K562 (cell line): ENCODE measurements at regions not wholly inside any gene's neighbourhood (a gene's known extent, or its start where the extent isn't known, plus 50 kb on each side); places are given as distances from the start of the nearest gene placed in this dataset.

Experiments
- ATAC-seq: fragments of 200-7000 bp; cut with Tn5 transposase; 3 replicates; pipeline ENCODE4 v1.9.1; 2020; ENCODE audit warnings: moderate library complexity
- BruUV-seq: library from RNA; stranded (reverse); fragments of 400-500 nt; replicated peaks from 2 replicates; lab custom pipeline; 2021; lab: Mats Ljungman, UMichigan
- CTCF ChIA-PET: fragments of 300-600 bp; formaldehyde crosslinking; extraction: SDS; loops from one replicate; lab custom pipeline; 2021; ENCODE audit warnings: low intra/inter-chr PET ratio; lab: Yijun Ruan, JAX
- POLR2A ChIA-PET: fragments of 300-600, 350-650 bp; sonication (Branson Sonifier 250); formaldehyde crosslinking; extraction: SDS; loops from one replicate; lab custom pipeline; 2021; ENCODE audit warnings: antibody characterized with exemption, inconsistent platforms; lab: Yijun Ruan, JAX
- DNase-seq, 4 experiments: peaks; one replicate each; pipeline versions ENCODE4 v3.0.0 to v3.0.0-alpha.2; 2011 to 2018; ENCODE audit warnings: low spot score in 3 of 4, mixed read lengths in 3 of 4; ENCODE audit errors: extremely low read depth in 1 of 4
- FAIRE-seq: peaks from 2 replicates; lab custom pipeline; 2011; peaks lifted over from hg19 to GRCh38; lab: Jason Lieb, UNC
- H2AFZ ChIP-seq: 2 replicates; pipeline ENCODE4 v1.6.0; 2011; ENCODE audit warnings: low read depth, low read length, control low read depth, inconsistent platforms
- H3K27ac ChIP-seq: fragments of 200-600 bp; 3 replicates; pipeline ENCODE4 v1.8.0; 2011; ENCODE audit warnings: low read depth, mild to moderate bottlenecking, control low read depth, inconsistent platforms, low read length, moderate library complexity, mixed read lengths; ENCODE audit errors: extremely low read depth
- H3K27me3 ChIP-seq, 2 experiments: fragments of 300-600 bp in 1 of 2; 2 replicates in 1 of 2; 3 replicates in 1 of 2; pipeline versions ENCODE4 v1.6.0 to v1.8.0; 2011; ENCODE audit warnings: inconsistent platforms in 2 of 2, low read length in 2 of 2, mild to moderate bottlenecking in 1 of 2, mixed read lengths in 1 of 2, moderate library complexity in 1 of 2; ENCODE audit not compliant: control insufficient read depth in 2 of 2, insufficient read depth in 2 of 2
- H3K36me3 ChIP-seq: fragments of 300-600 bp; 3 replicates; pipeline ENCODE4 v1.8.0; 2011; ENCODE audit warnings: mild to moderate bottlenecking, low read length, inconsistent platforms; ENCODE audit not compliant: control insufficient read depth, insufficient read depth
- H3K4me1 ChIP-seq, 2 experiments: fragments of 200-600 bp in 1 of 2; replicated peaks in 1 of 2; 2 replicates in 1 of 2; 3 replicates in 1 of 2; pipeline versions ENCODE4 v1.5.1 to v1.8.0; 2011; ENCODE audit warnings: inconsistent platforms in 2 of 2, low read length in 2 of 2, mild to moderate bottlenecking in 1 of 2, mixed read lengths in 1 of 2, moderate library complexity in 1 of 2; ENCODE audit not compliant: control insufficient read depth in 2 of 2, insufficient read depth in 2 of 2
- H3K4me2 ChIP-seq: 2 replicates; pipeline ENCODE4 v1.6.1; 2011; ENCODE audit warnings: low read length, control low read depth, inconsistent platforms, mixed read lengths; ENCODE audit not compliant: insufficient read depth
- H3K4me3 ChIP-seq: fragments of 200-600 bp; sonication (generic), shearing (Covaris generic); 2 replicates; pipeline ENCODE4 v1.5.1; 2016; ENCODE audit warnings: control low read depth, inconsistent platforms
- H3K79me2 ChIP-seq: fragments of 200-600 bp; 3 replicates; pipeline ENCODE4 v1.8.0; 2011; ENCODE audit warnings: low read length, inconsistent platforms; ENCODE audit not compliant: control insufficient read depth, insufficient read depth
- H3K9ac ChIP-seq, 2 experiments: 2 replicates each; pipeline versions ENCODE4 v1.6.0 to v1.6.1; 2011; ENCODE audit warnings: low read depth in 2 of 2, low read length in 2 of 2, control low read depth in 1 of 2, inconsistent platforms in 1 of 2, mild to moderate bottlenecking in 1 of 2, mixed read lengths in 1 of 2; ENCODE audit not compliant: insufficient read depth in 1 of 2
- H3K9me1 ChIP-seq: one replicate; pipeline ENCODE4 v1.6.0; 2011; ENCODE audit warnings: inconsistent platforms, mild to moderate bottlenecking, low read length, moderate library complexity; ENCODE audit not compliant: control insufficient read depth, insufficient read depth
- H3K9me3 ChIP-seq: replicated peaks from 2 replicates; pipeline ENCODE4 v1.5.1; 2011; ENCODE audit warnings: low read depth, low read length, inconsistent platforms; ENCODE audit not compliant: control insufficient read depth, insufficient read depth
- H4K20me1 ChIP-seq: replicated peaks from 2 replicates; pipeline ENCODE4 v1.6.1; 2011; ENCODE audit warnings: low read length, inconsistent platforms, mixed read lengths; ENCODE audit not compliant: control insufficient read depth, insufficient read depth
- ARNT ChIP-seq, 2 experiments: fragments of 450-650 bp; IDR thresholded peaks; 2 replicates each; pipeline ENCODE4 v1.6.1; 2016; ENCODE audit warnings: mild to moderate bottlenecking in 1 of 2
- BRD9 ChIP-seq: fragments of 450-650 bp; IDR thresholded peaks from 2 replicates; pipeline ENCODE4 v1.6.1; 2018; ENCODE audit warnings: low read depth; ENCODE audit not compliant: partially characterized antibody
- CBFA2T3 ChIP-seq: fragments of 450-650 bp; IDR thresholded peaks from 2 replicates; pipeline ENCODE4 v1.6.1; 2017
- EGR1 ChIP-seq: fragments of 450-650 bp; conservative IDR thresholded peaks from 2 replicates; pipeline ENCODE4 v1.6.1; 2017; ENCODE audit warnings: mild to moderate bottlenecking
- FOXK1 ChIP-seq: sonication (generic); formaldehyde crosslinking; IDR thresholded peaks from 2 replicates; pipeline ENCODE4 v1.8.0; 2022; ENCODE audit warnings: missing genetic modification reagents, mild to moderate bottlenecking, borderline replicate concordance
- HDAC6 ChIP-seq: IDR thresholded peaks from 2 replicates; pipeline ENCODE4 v1.6.1; 2012; ENCODE audit warnings: low read depth, mild to moderate bottlenecking, control low read depth, inconsistent platforms, low read length, moderate library complexity
- HNRNPUL1 ChIP-seq: fragments of 200-400 bp; formaldehyde crosslinking; IDR thresholded peaks from 2 replicates; pipeline ENCODE4 v1.6.1; 2017; ENCODE audit warnings: low read length
- MCM3 ChIP-seq: fragments of 450-650 bp; IDR thresholded peaks from 2 replicates; pipeline ENCODE4 v1.6.1; 2016
- MTA3 ChIP-seq: fragments of 450-650 bp; formaldehyde crosslinking; IDR thresholded peaks from 2 replicates; pipeline ENCODE4 v1.6.1; 2017; ENCODE audit warnings: mild to moderate bottlenecking, borderline replicate concordance
- POLR3A ChIP-seq: IDR thresholded peaks from 2 replicates; pipeline ENCODE4 v1.6.1; 2011; ENCODE audit warnings: borderline replicate concordance, mild to moderate bottlenecking, moderate library complexity; ENCODE audit not compliant: insufficient read length, insufficient read depth; ENCODE audit errors: extremely low read depth
- SETDB1 ChIP-seq: IDR thresholded peaks from one replicate; pipeline ENCODE4 v1.6.1; 2012; ENCODE audit warnings: low read length, control low read depth, inconsistent platforms
- SP2 ChIP-seq: IDR thresholded peaks from 2 replicates; pipeline ENCODE4 v1.6.1; 2011; ENCODE audit warnings: mild to moderate bottlenecking, low read depth, low read length, moderate library complexity; ENCODE audit not compliant: poor library complexity, severe bottlenecking; ENCODE audit errors: extremely low read depth
- TAF15 ChIP-seq: fragments of 200-400 bp; formaldehyde crosslinking; IDR thresholded peaks from 2 replicates; pipeline ENCODE4 v1.6.1; 2017; ENCODE audit warnings: mild to moderate bottlenecking, low read depth, low read length, moderate library complexity
- TBP ChIP-seq: optimal IDR thresholded peaks from 2 replicates; pipeline ENCODE3; 2011; ENCODE audit warnings: low read depth, low read length, improper control_type of control experiment
- TFAM ChIP-seq: fragments of 250-450 bp; sonication (Bioruptor Pico); conservative IDR thresholded peaks from 2 replicates; pipeline ENCODE4 v1.5.0; 2021; ENCODE audit warnings: mild to moderate bottlenecking, moderate library complexity
- ZNF197 ChIP-seq: fragments of 200-800 bp; sonication (Bioruptor generic); IDR thresholded peaks from 2 replicates; pipeline ENCODE4 v1.6.1; 2016; ENCODE audit warnings: low read depth, missing genetic modification characterization, missing compliant biosample characterization
- ZNF41 ChIP-seq: fragments of 250-450 bp; sonication (Bioruptor Pico); conservative IDR thresholded peaks from 2 replicates; pipeline ENCODE4 v1.4.0; 2020; ENCODE audit warnings: mild to moderate bottlenecking
- ZNF644 ChIP-seq: fragments of 200-800 bp; sonication (Bioruptor generic); IDR thresholded peaks from 2 replicates; pipeline ENCODE4 v1.6.1; 2016; ENCODE audit warnings: low read depth, missing genetic modification characterization, missing compliant biosample characterization
- WGBS: fragments of 100-300 bp; shearing (Covaris generic); methylation state at CpG from one replicate; pipeline ENCODE4 v1.1.6; 2016; ENCODE audit warnings: low coverage, mixed read lengths; ENCODE audit not compliant: insufficient coverage; ENCODE audit errors: missing lambda C conversion rate; 5-methylcytosine and 5-hydroxymethylcytosine counted together
- in situ Hi-C: fragments of 300-500 bp; cut with MboI; formaldehyde crosslinking; loops from 4 replicates; pipeline ENCODE4 v1.15.0; 2018; ENCODE audit warnings: inconsistent platforms, mixed read lengths
- intact Hi-C: fragments of 100-400 bp; cut with micrococcal nuclease; formaldehyde crosslinking; loops from 2 replicates; pipeline ENCODE4 v1.14.2; 2022
- TF ChIP-seq, protein P1 (sequence below): fragments of 250-450 bp; sonication (Bioruptor Pico); IDR thresholded peaks from 2 replicates; pipeline ENCODE4 v1.4.0; 2020

- in situ Hi-C loops = no loop called here
- ATAC-seq = no peak
- H2AFZ ChIP-seq = no peak overlapping the region
- H3K27me3 ChIP-seq = no peaks in the 10 kb centered on the region
- no peak for TF ChIP-seq HDAC6
- TF ChIP-seq TAF15 = no peak
- no peak for TF ChIP-seq SETDB1
- no peak for TF ChIP-seq TBP
- TF ChIP-seq SP2 = no peak
- no peak for TF ChIP-seq BRD9
- no peak for TF ChIP-seq POLR3A
- no peak for TF ChIP-seq CBFA2T3
- TF ChIP-seq, protein P1, sequence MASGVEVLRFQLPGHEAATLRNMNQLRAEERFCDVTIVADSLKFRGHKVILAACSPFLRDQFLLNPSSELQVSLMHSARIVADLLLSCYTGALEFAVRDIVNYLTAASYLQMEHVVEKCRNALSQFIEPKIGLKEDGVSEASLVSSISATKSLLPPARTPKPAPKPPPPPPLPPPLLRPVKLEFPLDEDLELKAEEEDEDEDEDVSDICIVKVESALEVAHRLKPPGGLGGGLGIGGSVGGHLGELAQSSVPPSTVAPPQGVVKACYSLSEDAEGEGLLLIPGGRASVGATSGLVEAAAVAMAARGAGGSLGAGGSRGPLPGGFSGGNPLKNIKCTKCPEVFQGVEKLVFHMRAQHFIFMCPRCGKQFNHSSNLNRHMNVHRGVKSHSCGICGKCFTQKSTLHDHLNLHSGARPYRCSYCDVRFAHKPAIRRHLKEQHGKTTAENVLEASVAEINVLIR (CRISPR knock-in tag) = no peak
- TF ChIP-seq FOXK1 = no peak
- TF ChIP-seq TFAM = no peak
- TF ChIP-seq HNRNPUL1 = no peak
- no peak for TF ChIP-seq EGR1
- no peak for TF ChIP-seq MTA3
- no peak for TF ChIP-seq ZNF41 (CRISPR knock-in tag)
- no peak for TF ChIP-seq ARNT (IDR thresholded peaks at IDR 0.05)
- no peak for TF ChIP-seq ZNF197 (CRISPR knock-in tag)
- TF ChIP-seq ZNF644 = no peak
- no peak for TF ChIP-seq MCM3
- H3K4me1 ChIP-seq = no peaks in the 10 kb centered on the region
- no peak overlapping the region for H3K4me2 ChIP-seq
- ChIA-PET POLR2A (no interaction called here), CTCF (no interaction called here)
- H3K79me2 ChIP-seq = no peaks in the 10 kb centered on the region
- intact Hi-C loops = no loop called here
- FAIRE-seq = no peak
- no peak for DNase-seq
- H3K27ac ChIP-seq = no peak overlapping the region
- WGBS = 5% methylated on average over 2 of the region's 2 CpGs
- H3K9me3 ChIP-seq = no peaks in the 10 kb centered on the region
- no peaks in the 10 kb centered on the region for H3K36me3 ChIP-seq
- H3K4me3 ChIP-seq = no peak overlapping the region
- H3K9me1 ChIP-seq = no peaks in the 10 kb centered on the region
- no peak overlapping the region for H3K9ac ChIP-seq
- H4K20me1 ChIP-seq = no peaks in the 10 kb centered on the region
- BruUV-seq = no TSS peak
Measured at GRCh38 chr4:188552741-188553275, 413.6 kb downstream of the TRIML1 start.
